Spinal cord (tissue), 9 donors: ENCODE measurements at regions not wholly inside any gene's neighbourhood (a gene's known extent, or its start where the extent isn't known, plus 50 kb on each side); places are given as distances from the start of the nearest gene placed in this dataset.

Source experiments
- DNase-seq, 6 donors: peaks; one replicate each; pipeline versions ENCODE4 v3.0.0 to v3.0.0-alpha.2; 2013 to 2015; ENCODE audit warnings: low spot score in 6 of 6, low read depth in 4 of 6
- H3K27ac ChIP-seq: one replicate; pipeline ENCODE4 v1.5.1; 2013; ENCODE audit warnings: low read depth, low read length, control low read depth
- H3K27me3 ChIP-seq: one replicate; pipeline ENCODE4 v1.6.1; 2013; ENCODE audit warnings: low read length; ENCODE audit not compliant: control insufficient read depth, insufficient read depth
- H3K36me3 ChIP-seq: one replicate; pipeline ENCODE4 v1.6.1; 2013; ENCODE audit warnings: low read length; ENCODE audit not compliant: control insufficient read depth, insufficient read depth
- H3K4me1 ChIP-seq: one replicate; pipeline ENCODE4 v1.6.1; 2013; ENCODE audit warnings: low read length; ENCODE audit not compliant: control insufficient read depth, insufficient read depth
- H3K4me3 ChIP-seq: one replicate; pipeline ENCODE4 v1.5.1; 2013; ENCODE audit warnings: low read depth, low read length, control low read depth
- H3K9me3 ChIP-seq: one replicate; pipeline ENCODE4 v1.6.1; 2013; ENCODE audit warnings: low read length; ENCODE audit not compliant: control insufficient read depth, insufficient read depth
- WGBS: methylation state at CpG from one replicate; pipeline ENCODE4 v1.1.5; 2013; ENCODE audit warnings: missing lambda C conversion rate; ENCODE audit not compliant: insufficient coverage; 5-methylcytosine and 5-hydroxymethylcytosine counted together
- donor health status: healthy.

- peaks cover 2% of the 10 kb centered on the region for H3K36me3 ChIP-seq
- no peaks in the 10 kb centered on the region for H3K9me3 ChIP-seq
- no peak overlapping the region for H3K27ac ChIP-seq
- no peak for DNase-seq
- 100% methylated on average over 1 of the region's 3 CpGs for WGBS
- peaks cover 2% of the 10 kb centered on the region for H3K4me1 ChIP-seq
- no peaks in the 10 kb centered on the region for H3K27me3 ChIP-seq
- no peak overlapping the region for H3K4me3 ChIP-seq
Observed at GRCh38 chr2:129866391-129866790, 113.1 kb upstream of the RAB6C start.

GRCh38 chr2:129868151-129868550, 111.3 kb upstream of the RAB6C start:
- no peaks in the 10 kb centered on the region for H3K27me3 ChIP-seq
- peaks cover 2% of the 10 kb centered on the region for H3K4me1 ChIP-seq
- 97% methylated on average over 6 of the region's 8 CpGs for WGBS
- H3K36me3 ChIP-seq, result no peaks in the 10 kb centered on the region
- DNase-seq, result no peak
- no peak overlapping the region for H3K27ac ChIP-seq
- no peaks in the 10 kb centered on the region for H3K9me3 ChIP-seq
- H3K4me3 ChIP-seq, result no peak overlapping the region

- no peaks in the 10 kb centered on the region for H3K36me3 ChIP-seq
- H3K9me3 ChIP-seq, result no peaks in the 10 kb centered on the region
- WGBS, result 69% methylated on average over 2 of the region's 4 CpGs
- H3K4me3 ChIP-seq, result no peak overlapping the region
- H3K27me3 ChIP-seq, result no peaks in the 10 kb centered on the region
- peaks cover 2% of the 10 kb centered on the region for H3K4me1 ChIP-seq
- no peak for DNase-seq
- H3K27ac ChIP-seq, result no peak overlapping the region
Observed at GRCh38 chr2:129870685-129871241, 108.7 kb upstream of the RAB6C start.

- no peak for DNase-seq
- Histone ChIP-seq H3K4me3 (no peak overlapping the region), H3K27ac (no peak overlapping the region), H3K36me3 (no peaks in the 10 kb centered on the region), H3K9me3 (no peaks in the 10 kb centered on the region), H3K4me1 (peaks cover 6% of the 10 kb centered on the region), H3K27me3 (no peaks in the 10 kb centered on the region)
- WGBS, result 100% methylated on average over 3 of the region's 4 CpGs
Observed at GRCh38 chr2:129872446-129872845, 107.0 kb upstream of the RAB6C start.

- H3K36me3 ChIP-seq, result no peaks in the 10 kb centered on the region
- 62% methylated on average over 7 of the region's 7 CpGs for WGBS
- peaks cover 19% of the 10 kb centered on the region for H3K4me1 ChIP-seq
- H3K27ac ChIP-seq, result no peak overlapping the region
- no peak for DNase-seq
- H3K4me3 ChIP-seq, result peak overlapping the region; percentile 91
- H3K27me3 ChIP-seq, result no peaks in the 10 kb centered on the region
- H3K9me3 ChIP-seq, result no peaks in the 10 kb centered on the region
Observed at GRCh38 chr2:129876541-129876940, 102.9 kb upstream of the RAB6C start.

- peak overlapping the region; percentile 91 for H3K4me3 ChIP-seq
- WGBS, result 0% methylated on average over 6 of the region's 20 CpGs
- H3K4me1 ChIP-seq, result peaks cover 19% of the 10 kb centered on the region
- peak; percentile 82 to 99 (median 93) for DNase-seq
- H3K27me3 ChIP-seq, result no peaks in the 10 kb centered on the region
- no peaks in the 10 kb centered on the region for H3K9me3 ChIP-seq
- peak overlapping the region; percentile 90 for H3K27ac ChIP-seq
- H3K36me3 ChIP-seq, result no peaks in the 10 kb centered on the region
Observed at GRCh38 chr2:129877289-129877741, 102.2 kb upstream of the RAB6C start.

GRCh38 chr2:129877795-129878775, 101.4 kb upstream of the RAB6C start:
- no peaks in the 10 kb centered on the region for H3K9me3 ChIP-seq
- peak overlapping the region; percentile 75 for H3K27ac ChIP-seq
- no peaks in the 10 kb centered on the region for H3K27me3 ChIP-seq

GRCh38 chr2:129879614-129880180, 99.8 kb upstream of the RAB6C start:
- H3K4me1 ChIP-seq, result peaks cover 19% of the 10 kb centered on the region
- H3K27ac ChIP-seq, result no peak overlapping the region

More at GRCh38 chr2:129877795-129878775, 101.4 kb upstream of the RAB6C start:
- 8% methylated on average over 32 of the region's 50 CpGs for WGBS
- no peaks in the 10 kb centered on the region for H3K36me3 ChIP-seq
- peak in 4 of 6 donors; percentile 47 to 94 (median 76) for DNase-seq
- peaks cover 19% of the 10 kb centered on the region for H3K4me1 ChIP-seq
- peak overlapping the region; percentile 66 for H3K4me3 ChIP-seq

GRCh38 chr2:129880309-129880708, 99.2 kb upstream of the RAB6C start:
- Histone ChIP-seq H3K9me3 (no peaks in the 10 kb centered on the region), H3K4me3 (no peak overlapping the region), H3K27ac (no peak overlapping the region), H3K4me1 (peaks cover 19% of the 10 kb centered on the region), H3K27me3 (no peaks in the 10 kb centered on the region), H3K36me3 (no peaks in the 10 kb centered on the region)
- DNase-seq, result no peak
- WGBS, result 84% methylated on average over 5 of the region's 5 CpGs

More at GRCh38 chr2:129879614-129880180, 99.8 kb upstream of the RAB6C start:
- H3K27me3 ChIP-seq, result no peaks in the 10 kb centered on the region
- no peak for DNase-seq
- no peak overlapping the region for H3K4me3 ChIP-seq
- 90% methylated on average over 3 of the region's 9 CpGs for WGBS
- no peaks in the 10 kb centered on the region for H3K9me3 ChIP-seq
- no peaks in the 10 kb centered on the region for H3K36me3 ChIP-seq
